DND-41 (cell line): ENCODE measurements at regions not wholly inside any gene's neighbourhood (a gene's known extent, or its start where the extent isn't known, plus 50 kb on each side); places are given as distances from the start of the nearest gene placed in this dataset.
A peak's percentile ranks its signal among the peaks of the same experiment; 100 is the strongest.

Source experiments
- ATAC-seq: fragments of 200-7000 bp; cut with Tn5 transposase; 3 replicates; pipeline ENCODE4 v1.9.1; 2021; ENCODE audit warnings: low read depth; ENCODE audit not compliant: insufficient read depth
- DNase-seq: peaks from one replicate; pipeline ENCODE4 v3.0.0-alpha.2; 2020
- H2AFZ ChIP-seq: 2 replicates; pipeline ENCODE4 v1.6.0; 2012; ENCODE audit warnings: low read depth, low read length
- H3K27ac ChIP-seq: 2 replicates; pipeline ENCODE4 v1.5.1; 2012; ENCODE audit warnings: low read length, inconsistent platforms
- H3K27me3 ChIP-seq: fragments of 200-600 bp; sonication (generic); 2 replicates; pipeline ENCODE4 v1.6.0; 2012; ENCODE audit warnings: low read length, mild to moderate bottlenecking, inconsistent platforms; ENCODE audit not compliant: insufficient read depth, poor library complexity
- H3K36me3 ChIP-seq: 2 replicates; pipeline ENCODE4 v1.5.1; 2012; ENCODE audit warnings: low read length, inconsistent platforms; ENCODE audit not compliant: insufficient read depth
- H3K4me1 ChIP-seq: 2 replicates; pipeline ENCODE4 v1.5.1; 2012; ENCODE audit warnings: mild to moderate bottlenecking, low read length; ENCODE audit not compliant: insufficient read depth
- H3K4me2 ChIP-seq: 2 replicates; pipeline ENCODE4 v1.6.0; 2012; ENCODE audit warnings: mild to moderate bottlenecking, moderate library complexity, low read length, inconsistent platforms; ENCODE audit not compliant: insufficient read depth
- H3K4me3 ChIP-seq, 2 experiments: fragments of 200-600 bp in 1 of 2; shearing (Covaris generic) in 1 of 2; 2 replicates each; pipeline ENCODE4 v1.5.1; 2012 to 2016; ENCODE audit warnings: inconsistent platforms in 2 of 2, low read length in 2 of 2, mild to moderate bottlenecking in 2 of 2, low read depth in 1 of 2, moderate library complexity in 1 of 2
- H3K79me2 ChIP-seq: 2 replicates; pipeline ENCODE4 v1.6.0; 2012; ENCODE audit warnings: low read length, inconsistent platforms; ENCODE audit not compliant: insufficient read depth
- H3K9ac ChIP-seq: 2 replicates; pipeline ENCODE4 v1.6.0; 2012; ENCODE audit warnings: low read depth, mild to moderate bottlenecking, inconsistent platforms, low read length, moderate library complexity
- H3K9me3 ChIP-seq: 2 replicates; pipeline ENCODE4 v1.5.1; 2012; ENCODE audit warnings: low read length, moderate library complexity, mild to moderate bottlenecking, inconsistent platforms; ENCODE audit not compliant: insufficient read depth, severe bottlenecking
- H4K20me1 ChIP-seq: 2 replicates; pipeline ENCODE4 v1.6.0; 2012; ENCODE audit warnings: low read length; ENCODE audit not compliant: insufficient read depth
- EZH2 ChIP-seq: IDR thresholded peaks from 3 replicates; pipeline ENCODE4 v1.6.1; 2012; ENCODE audit warnings: borderline replicate concordance, low read depth, mild to moderate bottlenecking, moderate library complexity, low read length, inconsistent platforms; ENCODE audit not compliant: severe bottlenecking
- TF ChIP-seq, protein P1 (sequence below): IDR thresholded peaks from 2 replicates; pipeline ENCODE4 v1.5.1; 2012; ENCODE audit warnings: borderline replicate concordance, low read length, moderate library complexity, mild to moderate bottlenecking; ENCODE audit not compliant: poor library complexity, severe bottlenecking; ENCODE audit errors: extremely low read depth

GRCh38 chr14:22303589-22304195, 285.3 kb downstream of the DAD1 start:
- no peaks in the 10 kb centered on the region for H3K36me3 ChIP-seq
- no peak overlapping the region for H2AFZ ChIP-seq
- no peak overlapping the region for H3K4me2 ChIP-seq
- H3K4me1 ChIP-seq, result no peaks in the 10 kb centered on the region
- no peak for DNase-seq
- H3K9me3 ChIP-seq, result no peaks in the 10 kb centered on the region
- TF ChIP-seq, protein P1, sequence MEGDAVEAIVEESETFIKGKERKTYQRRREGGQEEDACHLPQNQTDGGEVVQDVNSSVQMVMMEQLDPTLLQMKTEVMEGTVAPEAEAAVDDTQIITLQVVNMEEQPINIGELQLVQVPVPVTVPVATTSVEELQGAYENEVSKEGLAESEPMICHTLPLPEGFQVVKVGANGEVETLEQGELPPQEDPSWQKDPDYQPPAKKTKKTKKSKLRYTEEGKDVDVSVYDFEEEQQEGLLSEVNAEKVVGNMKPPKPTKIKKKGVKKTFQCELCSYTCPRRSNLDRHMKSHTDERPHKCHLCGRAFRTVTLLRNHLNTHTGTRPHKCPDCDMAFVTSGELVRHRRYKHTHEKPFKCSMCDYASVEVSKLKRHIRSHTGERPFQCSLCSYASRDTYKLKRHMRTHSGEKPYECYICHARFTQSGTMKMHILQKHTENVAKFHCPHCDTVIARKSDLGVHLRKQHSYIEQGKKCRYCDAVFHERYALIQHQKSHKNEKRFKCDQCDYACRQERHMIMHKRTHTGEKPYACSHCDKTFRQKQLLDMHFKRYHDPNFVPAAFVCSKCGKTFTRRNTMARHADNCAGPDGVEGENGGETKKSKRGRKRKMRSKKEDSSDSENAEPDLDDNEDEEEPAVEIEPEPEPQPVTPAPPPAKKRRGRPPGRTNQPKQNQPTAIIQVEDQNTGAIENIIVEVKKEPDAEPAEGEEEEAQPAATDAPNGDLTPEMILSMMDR, result peak; percentile 56
- no peak for TF ChIP-seq EZH2
- H3K27ac ChIP-seq, result no peak overlapping the region
- ATAC-seq, result no peak
- no peaks in the 10 kb centered on the region for H3K27me3 ChIP-seq
- H3K4me3 ChIP-seq, result no peak overlapping the region
- H3K79me2 ChIP-seq, result no peaks in the 10 kb centered on the region
- no peaks in the 10 kb centered on the region for H4K20me1 ChIP-seq
- no peak overlapping the region for H3K9ac ChIP-seq

DNA sequence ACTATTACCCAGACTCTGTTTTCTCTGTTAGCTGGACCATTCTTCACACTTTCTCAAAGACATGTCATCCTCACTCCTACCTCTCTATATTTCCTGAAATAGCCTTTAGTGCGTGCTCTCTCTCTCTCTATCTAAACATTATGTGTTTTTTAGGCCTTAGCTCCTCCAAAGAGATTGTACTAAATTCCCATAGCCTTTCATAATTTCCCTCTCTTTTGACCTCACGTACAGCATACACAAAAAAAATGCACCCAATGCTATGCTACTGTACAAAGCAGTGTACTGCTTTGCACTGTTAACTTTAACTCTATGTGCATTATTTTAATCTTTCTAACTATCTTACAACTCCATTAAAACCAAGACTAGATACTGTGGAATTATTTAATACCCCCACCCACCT, 288.4 kb downstream of the DAD1 start:
- Histone ChIP-seq H4K20me1 (no peaks in the 10 kb centered on the region), H3K4me1 (no peaks in the 10 kb centered on the region), H3K9me3 (no peaks in the 10 kb centered on the region), H3K9ac (no peak overlapping the region), H3K4me2 (no peak overlapping the region), H3K79me2 (no peaks in the 10 kb centered on the region), H3K36me3 (no peaks in the 10 kb centered on the region), H3K27me3 (no peaks in the 10 kb centered on the region), H3K27ac (no peak overlapping the region), H3K4me3 (no peak overlapping the region), H2AFZ (no peak overlapping the region)
- DNase-seq (no peak), ATAC-seq (no peak)
- no peak for TF ChIP-seq EZH2
- TF ChIP-seq, protein P1, result no peak

- Histone ChIP-seq H4K20me1 (no peaks in the 10 kb centered on the region), H3K4me2 (no peak overlapping the region), H3K27me3 (no peaks in the 10 kb centered on the region), H3K9me3 (no peaks in the 10 kb centered on the region), H3K9ac (no peak overlapping the region), H3K4me1 (no peaks in the 10 kb centered on the region), H3K27ac (no peak overlapping the region), H3K36me3 (no peaks in the 10 kb centered on the region), H3K79me2 (no peaks in the 10 kb centered on the region), H2AFZ (no peak overlapping the region), H3K4me3 (no peak overlapping the region)
- no peak for TF ChIP-seq EZH2
- TF ChIP-seq, protein P1, result no peak
- no peak for DNase-seq
- no peak for ATAC-seq
These were observed 291.6 kb downstream of the DAD1 start for GRCh38 chr14:22297376-22297775.

DNA sequence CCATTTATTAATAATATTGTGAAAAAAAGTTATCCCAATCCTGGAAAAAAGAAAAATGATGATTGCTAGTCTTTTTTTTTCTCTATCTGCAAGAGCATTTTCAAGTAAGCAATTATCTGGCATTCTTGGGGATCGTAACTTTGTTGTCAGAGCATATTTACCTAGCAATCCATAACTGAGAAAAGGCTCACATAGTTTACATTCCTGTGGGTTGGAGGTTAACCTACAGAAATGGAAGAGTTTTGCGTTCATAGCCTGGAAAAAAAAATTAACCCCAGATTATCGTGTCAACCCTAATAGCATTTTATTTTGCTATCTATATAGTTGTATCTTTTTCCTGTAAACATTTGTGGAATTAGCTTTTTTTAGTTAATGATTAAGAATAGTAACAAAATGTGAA, 292.3 kb downstream of the DAD1 start:
- Histone ChIP-seq H3K9ac (no peak overlapping the region), H3K36me3 (no peaks in the 10 kb centered on the region), H3K27me3 (no peaks in the 10 kb centered on the region), H3K9me3 (no peaks in the 10 kb centered on the region), H4K20me1 (no peaks in the 10 kb centered on the region), H3K4me1 (no peaks in the 10 kb centered on the region), H3K27ac (no peak overlapping the region), H2AFZ (no peak overlapping the region), H3K79me2 (no peaks in the 10 kb centered on the region), H3K4me2 (no peak overlapping the region), H3K4me3 (no peak overlapping the region)
- ATAC-seq (no peak), DNase-seq (no peak)
- TF ChIP-seq, protein P1, result no peak
- no peak for TF ChIP-seq EZH2
